Fibroblast of the aortic adventitia (primary cell): ENCODE measurements at regions not wholly inside any gene's neighbourhood (a gene's known extent, or its start where the extent isn't known, plus 50 kb on each side); places are given as distances from the start of the nearest gene placed in this dataset.

Experiments used
- DNase-seq: peaks from one replicate; pipeline ENCODE4 v3.0.0-alpha.2; 2010; ENCODE audit warnings: low read depth
- H3K4me3 ChIP-seq: 2 replicates; pipeline ENCODE4 v1.5.1; 2011; ENCODE audit warnings: low read depth, mild to moderate bottlenecking, control low read depth, low read length, moderate library complexity
- TF ChIP-seq, protein P1 (sequence below): IDR thresholded peaks from 2 replicates; pipeline ENCODE4 v1.5.1; 2011; ENCODE audit warnings: mild to moderate bottlenecking, low read length, control low read depth, inconsistent platforms; ENCODE audit not compliant: insufficient read depth

DNA sequence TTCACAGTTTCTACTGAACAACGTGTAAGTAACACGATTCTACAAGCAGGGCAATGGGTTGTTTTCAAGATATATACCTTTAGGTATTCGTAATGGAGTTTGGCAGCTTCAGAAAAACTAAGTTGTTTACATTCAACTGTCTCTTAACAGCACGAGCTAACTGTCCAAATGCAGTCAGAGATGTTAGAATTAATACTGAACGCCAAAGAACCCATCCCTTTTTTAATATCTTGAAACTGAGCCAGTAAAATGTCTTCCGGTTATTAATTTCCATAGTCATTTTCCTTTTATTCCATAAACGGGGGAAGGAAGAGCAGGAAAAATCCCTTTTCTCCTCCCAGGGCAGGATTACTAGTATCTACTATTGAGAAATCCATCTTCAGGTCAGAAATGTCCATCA lies 129.0 kb upstream of the THBS1 start:
- TF ChIP-seq, protein P1, sequence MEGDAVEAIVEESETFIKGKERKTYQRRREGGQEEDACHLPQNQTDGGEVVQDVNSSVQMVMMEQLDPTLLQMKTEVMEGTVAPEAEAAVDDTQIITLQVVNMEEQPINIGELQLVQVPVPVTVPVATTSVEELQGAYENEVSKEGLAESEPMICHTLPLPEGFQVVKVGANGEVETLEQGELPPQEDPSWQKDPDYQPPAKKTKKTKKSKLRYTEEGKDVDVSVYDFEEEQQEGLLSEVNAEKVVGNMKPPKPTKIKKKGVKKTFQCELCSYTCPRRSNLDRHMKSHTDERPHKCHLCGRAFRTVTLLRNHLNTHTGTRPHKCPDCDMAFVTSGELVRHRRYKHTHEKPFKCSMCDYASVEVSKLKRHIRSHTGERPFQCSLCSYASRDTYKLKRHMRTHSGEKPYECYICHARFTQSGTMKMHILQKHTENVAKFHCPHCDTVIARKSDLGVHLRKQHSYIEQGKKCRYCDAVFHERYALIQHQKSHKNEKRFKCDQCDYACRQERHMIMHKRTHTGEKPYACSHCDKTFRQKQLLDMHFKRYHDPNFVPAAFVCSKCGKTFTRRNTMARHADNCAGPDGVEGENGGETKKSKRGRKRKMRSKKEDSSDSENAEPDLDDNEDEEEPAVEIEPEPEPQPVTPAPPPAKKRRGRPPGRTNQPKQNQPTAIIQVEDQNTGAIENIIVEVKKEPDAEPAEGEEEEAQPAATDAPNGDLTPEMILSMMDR: no peak
- H3K4me3 ChIP-seq: no peak overlapping the region
- no peak for DNase-seq

DNA sequence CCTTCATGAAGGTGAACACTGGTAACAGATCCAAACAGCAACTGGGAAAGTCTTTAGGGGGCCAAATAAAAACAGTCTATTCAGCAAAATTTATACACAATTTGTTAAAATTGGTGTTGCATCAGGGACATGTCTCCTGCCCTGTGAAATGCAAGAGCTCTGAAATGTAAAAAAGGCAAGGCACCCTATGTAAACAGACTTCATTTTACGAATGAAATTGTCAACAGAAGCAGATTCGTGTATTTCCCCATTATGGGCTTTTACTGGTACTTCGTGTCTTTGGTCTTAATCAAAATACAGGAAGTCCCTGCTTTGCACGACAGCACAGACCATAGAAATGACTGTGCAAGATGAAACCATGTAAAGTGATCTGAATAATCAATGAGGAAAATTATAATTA lies 127.3 kb upstream of the THBS1 start:
- no peak overlapping the region for H3K4me3 ChIP-seq
- no peak for DNase-seq
- TF ChIP-seq, protein P1: no peak

DNA sequence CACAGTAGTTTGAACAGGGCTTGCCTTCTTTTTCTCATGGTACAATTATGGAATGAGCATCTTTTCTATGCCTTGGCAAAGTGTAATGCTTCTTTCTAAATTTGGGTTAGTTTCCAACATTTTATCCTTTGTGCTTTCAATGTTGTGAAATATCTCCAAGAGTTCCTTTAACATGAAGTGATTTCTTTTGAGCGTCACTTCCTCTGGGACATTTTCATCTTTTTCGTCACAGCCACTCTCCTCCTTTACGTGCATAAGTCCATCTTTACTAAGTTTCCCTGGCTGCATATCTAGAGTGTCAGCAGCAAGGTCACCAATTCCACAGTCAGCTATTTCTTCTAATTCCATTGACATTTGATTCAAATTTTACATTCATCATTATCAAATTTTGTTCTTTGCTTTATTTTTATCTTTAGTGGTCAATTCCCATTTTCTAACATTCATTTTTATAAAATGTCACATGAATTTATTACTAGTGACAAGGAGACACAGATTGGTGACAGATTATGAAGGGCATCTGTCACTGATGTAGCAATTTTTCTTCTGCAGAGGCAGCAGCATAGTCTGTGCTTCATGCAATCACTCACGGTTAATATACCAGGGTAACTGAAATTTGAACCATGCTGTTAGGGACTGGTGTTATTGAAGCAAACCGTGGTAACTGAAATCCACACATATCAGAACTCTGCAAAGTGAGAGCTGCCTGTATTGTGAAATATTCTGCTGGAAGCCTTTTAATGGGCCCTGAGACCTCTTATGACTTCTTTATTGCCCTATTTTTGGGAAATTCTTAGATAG lies 126.5 kb upstream of the THBS1 start:
- H3K4me3 ChIP-seq: no peak overlapping the region
- TF ChIP-seq, protein P1: no peak
- DNase-seq: peak; percentile 93

DNA sequence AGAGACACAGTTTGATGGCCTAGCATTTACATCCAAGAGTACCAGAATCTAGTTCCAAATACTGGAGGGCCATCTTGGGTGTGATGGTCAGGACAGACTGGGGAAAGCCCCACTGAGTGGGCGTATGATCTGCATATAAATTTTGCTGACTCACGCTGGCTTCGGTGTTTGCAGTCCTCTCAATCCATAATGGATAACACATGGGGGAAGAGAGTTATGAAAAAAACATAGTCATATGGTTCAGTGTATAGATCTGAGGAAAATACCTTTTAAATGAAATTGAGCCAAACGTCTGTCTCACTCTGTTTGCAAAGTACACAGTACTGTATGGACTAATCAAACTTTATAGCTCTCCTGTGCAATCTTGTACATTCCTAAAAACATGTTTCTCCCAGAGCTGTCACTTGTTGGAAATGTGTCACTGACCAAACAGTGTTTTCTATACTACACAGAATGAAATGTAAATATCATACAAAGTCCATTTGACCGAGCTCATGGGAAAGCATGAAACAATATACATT lies 125.3 kb upstream of the THBS1 start:
- TF ChIP-seq, protein P1: no peak
- H3K4me3 ChIP-seq: no peak overlapping the region
- DNase-seq: peak; percentile 86

DNA sequence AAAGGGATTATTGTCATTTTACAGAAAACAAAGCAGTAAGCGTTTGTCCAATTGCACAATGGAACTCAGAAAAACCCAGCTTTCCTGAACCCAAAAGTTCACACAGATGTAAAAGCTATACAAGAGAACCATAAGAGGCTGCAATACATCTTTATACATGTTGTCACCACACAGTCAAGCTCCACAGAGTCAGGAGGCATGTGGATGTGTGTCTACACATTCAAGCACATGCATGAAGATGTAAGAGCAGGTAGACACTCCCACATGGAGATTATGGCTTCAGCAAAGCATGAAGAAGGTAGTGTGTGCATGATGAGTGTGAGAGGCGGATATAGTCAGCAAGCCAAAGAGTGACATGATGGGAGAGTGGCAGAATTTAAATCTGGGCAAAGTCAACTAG lies 124.7 kb upstream of the THBS1 start:
- no peak overlapping the region for H3K4me3 ChIP-seq
- TF ChIP-seq, protein P1: no peak
- no peak for DNase-seq

DNA sequence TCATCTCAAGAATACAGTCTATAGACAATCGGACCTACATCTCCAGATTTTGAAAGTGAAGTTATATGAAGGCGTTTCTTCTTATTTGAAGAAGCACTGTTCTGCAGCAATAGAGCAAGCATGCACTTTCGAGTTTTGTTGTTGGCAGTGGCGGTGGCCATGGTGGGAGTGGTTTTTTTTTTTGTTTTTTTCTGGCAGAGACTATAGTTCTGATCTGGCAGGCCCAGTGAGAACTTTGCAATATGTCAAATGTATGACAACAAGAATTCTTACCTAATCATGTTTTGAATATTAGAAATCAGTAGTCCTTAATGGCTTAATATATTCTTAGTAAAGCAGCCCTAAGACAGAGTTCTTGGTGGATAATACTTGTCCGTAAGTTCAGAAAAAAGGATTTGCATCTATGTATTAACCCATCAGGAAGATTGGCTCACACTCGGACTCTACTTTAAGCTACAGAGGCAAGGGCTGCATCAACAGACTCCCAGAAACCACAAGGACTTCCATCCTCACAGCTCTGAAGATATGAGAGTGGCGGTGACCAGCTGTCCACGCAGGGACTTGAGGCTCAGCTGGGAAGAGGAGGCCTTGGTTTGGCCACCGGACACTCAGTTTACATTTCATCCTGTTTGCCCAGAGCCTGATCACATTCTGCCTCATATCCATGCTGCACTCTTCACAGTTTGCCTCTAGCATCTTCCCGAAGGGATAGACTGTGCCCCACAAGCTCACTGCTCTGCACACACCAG lies 124.1 kb upstream of the THBS1 start:
- TF ChIP-seq, protein P1: no peak
- peak; percentile 45 for DNase-seq
- no peak overlapping the region for H3K4me3 ChIP-seq
